ENCODE measurements at regions not wholly inside any gene's neighbourhood (a gene's known extent, or its start where the extent isn't known, plus 50 kb on each side); places are given as distances from the start of the nearest gene placed in this dataset.

- no CpG with 5 or more reads among the region's 2 CpGs for WGBS, 2 experiments (ENCODE audit: extremely low coverage in 2 of 2, insufficient read length in 1 of 2)
- H2BK15ac ChIP-seq (ENCODE audit: low read depth, low read length) = no peak overlapping the region
- ATAC-seq (ENCODE audit: low read depth) = no peak
- H4K20me1 ChIP-seq (ENCODE audit: insufficient read depth, low read length) = no peaks in the 10 kb centered on the region
- H3K9me1 ChIP-seq (ENCODE audit: insufficient read depth, low read length) = no peaks in the 10 kb centered on the region
- H4K91ac ChIP-seq (ENCODE audit: insufficient read depth, low read depth, low read length) = no peak overlapping the region
- H2BK120ac ChIP-seq (ENCODE audit: low read depth, low read length) = no peak overlapping the region
- no peak overlapping the region for H3K4me2 ChIP-seq (ENCODE audit: low read depth, low read length)
- H3K4me3 ChIP-seq (ENCODE audit: insufficient read depth, low read depth, low read length) = no peak overlapping the region
- intact Hi-C loops (cut with micrococcal nuclease) (no loop called here), dilution Hi-C loops (cut with HindIII; ENCODE audit: low sequenced_read_pairs, unreplicated experiment) (no loop called here), in situ Hi-C loops (cut with MboI; ENCODE audit: low sequenced_read_pairs) (no loop called here)
- H3K4me1 ChIP-seq (ENCODE audit: control insufficient read depth, insufficient read depth, low read length) = no peaks in the 10 kb centered on the region
- no peak overlapping the region for H2BK5ac ChIP-seq (ENCODE audit: low read depth, low read length, poor library complexity, severe bottlenecking)
- no peaks in the 10 kb centered on the region for H3K27me3 ChIP-seq (ENCODE audit: control insufficient read depth, insufficient read depth, low read length)
- no TSS peak for BruUV-seq (replicated peaks)
- no peak overlapping the region for H3K9ac ChIP-seq (ENCODE audit: low read depth, low read length)
- no peak overlapping the region for H3K27ac ChIP-seq (ENCODE audit: insufficient read depth, low read length)
- no peak overlapping the region for H3K4ac ChIP-seq (ENCODE audit: low read depth, low read length)
- no peak for TF ChIP-seq CHD1 (IDR thresholded peaks at IDR 0.05; ENCODE audit: low read depth, low read length)
- no peak for TF ChIP-seq RFX5 (IDR thresholded peaks at IDR 0.05; ENCODE audit: low read depth, low read length)
- TF ChIP-seq MAFK (IDR thresholded peaks at IDR 0.05; ENCODE audit: low read depth, low read length) = no peak
- no peak for TF ChIP-seq CEBPB (IDR thresholded peaks at IDR 0.05; ENCODE audit: low read depth, low read length)
- no peak for TF ChIP-seq SMC3 (IDR thresholded peaks at IDR 0.05; ENCODE audit: low read depth, low read length)
- TF ChIP-seq POLR2A (IDR thresholded peaks at IDR 0.05; ENCODE audit: low read depth, low read length) = no peak
- no peak for TF ChIP-seq RAD21 (IDR thresholded peaks at IDR 0.05; ENCODE audit: low read length)
- no peak for TF ChIP-seq ELK1 (IDR thresholded peaks at IDR 0.05; ENCODE audit: borderline replicate concordance, low read depth, low read length)
- no peak for TF ChIP-seq NFE2L2 (IDR thresholded peaks at IDR 0.05; ENCODE audit: low read depth, low read length)
- no peak for TF ChIP-seq FOS (IDR thresholded peaks at IDR 0.05; ENCODE audit: low read depth, low read length)
- no peak for TF ChIP-seq MAZ (IDR thresholded peaks at IDR 0.05; ENCODE audit: borderline replicate concordance, low read depth, low read length)
- TF ChIP-seq, protein P1, sequence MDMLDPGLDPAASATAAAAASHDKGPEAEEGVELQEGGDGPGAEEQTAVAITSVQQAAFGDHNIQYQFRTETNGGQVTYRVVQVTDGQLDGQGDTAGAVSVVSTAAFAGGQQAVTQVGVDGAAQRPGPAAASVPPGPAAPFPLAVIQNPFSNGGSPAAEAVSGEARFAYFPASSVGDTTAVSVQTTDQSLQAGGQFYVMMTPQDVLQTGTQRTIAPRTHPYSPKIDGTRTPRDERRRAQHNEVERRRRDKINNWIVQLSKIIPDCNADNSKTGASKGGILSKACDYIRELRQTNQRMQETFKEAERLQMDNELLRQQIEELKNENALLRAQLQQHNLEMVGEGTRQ (IDR thresholded peaks at IDR 0.05; ENCODE audit: low read depth, low read length) = no peak
- TF ChIP-seq MXI1 (IDR thresholded peaks at IDR 0.05; ENCODE audit: borderline replicate concordance, low read depth, low read length) = no peak
- no peak for TF ChIP-seq CTCF (conservative IDR thresholded peaks at IDR 0.05; ENCODE audit: low read depth, low read length)
- TF ChIP-seq BHLHE40 (IDR thresholded peaks at IDR 0.05; ENCODE audit: low read depth, low read length) = no peak
- TF ChIP-seq RCOR1 (IDR thresholded peaks at IDR 0.05; ENCODE audit: insufficient replicate concordance, low read length) = no peak
- POLR2A ChIA-PET (ENCODE audit: unreplicated experiment) = no interaction called here
- peaks cover 6% of the 10 kb centered on the region; the same call in 1 of the 2 replicates for H3K9me3 ChIP-seq (ENCODE audit: control insufficient read depth, insufficient read depth, low read length)
- no peak overlapping the region for H2AK5ac ChIP-seq (ENCODE audit: low read depth, low read length)
- no peak overlapping the region for H3K23ac ChIP-seq (ENCODE audit: low read depth, low read length)
- no peak overlapping the region for H2AFZ ChIP-seq (replicated peaks; ENCODE audit: low read length, poor library complexity)
- no peak overlapping the region for H3K56ac ChIP-seq (ENCODE audit: extremely low read depth, insufficient read depth, low read length)
- DNase-seq = no peak
- no peaks in the 10 kb centered on the region for H3K36me3 ChIP-seq (ENCODE audit: control insufficient read depth, insufficient read depth, low read length)
- no peak overlapping the region for H4K8ac ChIP-seq (ENCODE audit: low read depth in 2 of 2, low read length in 2 of 2)
- H3K79me1 ChIP-seq (ENCODE audit: low read depth in 1 of 2, low read length in 2 of 2) = no peaks in the 10 kb centered on the region
- no peak overlapping the region for H2BK20ac ChIP-seq (ENCODE audit: low read depth, low read length)
- H3K14ac ChIP-seq (replicated peaks; ENCODE audit: low read depth, low read length) = no peak overlapping the region
- CTCF ChIA-PET = no interaction called here
- H4K5ac ChIP-seq (ENCODE audit: low read depth, low read length) = no peak overlapping the region
- H2AK9ac ChIP-seq (replicated peaks; ENCODE audit: low read depth, low read length, poor library complexity) = no peak overlapping the region
- H3K18ac ChIP-seq (ENCODE audit: low read depth, low read length) = no peak overlapping the region
These were observed 256.7 kb upstream of the GNPDA2 start for GRCh38 chr4:44983083-44983482.

Measured in IMR-90 (cell line).